Upper lobe of right lung (tissue), 1 donor: ENCODE measurements at regions not wholly inside any gene's neighbourhood (a gene's known extent, or its start where the extent isn't known, plus 50 kb on each side); places are given as distances from the start of the nearest gene placed in this dataset.

Source experiments
- ATAC-seq: fragments of 200-7000 bp; cut with Tn5 transposase; one replicate; pipeline ENCODE4 v1.9.1; 2020; ENCODE audit warnings: mild to moderate bottlenecking, moderate library complexity
- DNase-seq: peaks from one replicate; pipeline ENCODE4 v3.0.0-alpha.2; 2020
- H3K27ac ChIP-seq: fragments of 200-600 bp; one replicate; pipeline ENCODE4 v1.8.0; 2022
- H3K27me3 ChIP-seq: fragments of 200-600 bp; one replicate; pipeline ENCODE4 v1.8.0; 2022; ENCODE audit warnings: mild to moderate bottlenecking
- H3K36me3 ChIP-seq: fragments of 200-600 bp; one replicate; pipeline ENCODE4 v1.8.0; 2022
- H3K4me1 ChIP-seq: fragments of 200-600 bp; one replicate; pipeline ENCODE4 v1.8.0; 2022
- H3K4me3 ChIP-seq: fragments of 200-600 bp; one replicate; pipeline ENCODE4 v1.8.0; 2022; ENCODE audit warnings: mild to moderate bottlenecking
- H3K9me3 ChIP-seq: fragments of 200-600 bp; one replicate; pipeline ENCODE4 v1.8.0; 2022
- intact Hi-C: fragments of 100-400 bp; cut with DNase I; formaldehyde crosslinking; loops from one replicate; pipeline ENCODE4 v1.11.0; 2022
- TF ChIP-seq, protein P1 (sequence below): fragments of 200-600 bp; IDR thresholded peaks from one replicate; pipeline ENCODE4 v1.8.0; 2022; ENCODE audit warnings: antibody characterized with exemption
- donor health status: DM: no; HTN: yes; CAD: no; lungs with severe emphysema.

DNA sequence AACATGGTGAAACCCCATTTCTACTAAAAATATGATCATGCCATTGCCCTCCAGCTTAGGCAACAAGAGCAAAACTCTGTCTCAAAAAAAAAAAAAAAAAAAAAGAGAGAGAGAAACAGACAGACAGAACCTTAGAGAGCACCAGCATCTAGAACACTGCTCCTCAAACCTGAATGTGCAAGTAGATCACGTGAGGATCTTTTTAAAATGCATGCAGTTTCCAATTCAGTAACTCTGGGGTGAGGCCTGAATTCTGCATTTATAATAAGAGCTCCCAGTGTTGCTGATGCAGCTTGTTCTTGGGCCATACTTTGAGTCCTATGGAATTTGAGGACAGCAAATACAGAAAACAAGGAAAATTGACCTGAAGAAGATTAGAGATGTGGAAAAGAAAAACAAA, 218.3 kb downstream of the ALDH8A1 start:
- intact Hi-C loops: no loop called here
- H3K27ac ChIP-seq: no peak overlapping the region
- H3K4me1 ChIP-seq: no peaks in the 10 kb centered on the region
- no peak overlapping the region for H3K4me3 ChIP-seq
- ATAC-seq (no peak), DNase-seq (no peak)
- TF ChIP-seq, protein P1, sequence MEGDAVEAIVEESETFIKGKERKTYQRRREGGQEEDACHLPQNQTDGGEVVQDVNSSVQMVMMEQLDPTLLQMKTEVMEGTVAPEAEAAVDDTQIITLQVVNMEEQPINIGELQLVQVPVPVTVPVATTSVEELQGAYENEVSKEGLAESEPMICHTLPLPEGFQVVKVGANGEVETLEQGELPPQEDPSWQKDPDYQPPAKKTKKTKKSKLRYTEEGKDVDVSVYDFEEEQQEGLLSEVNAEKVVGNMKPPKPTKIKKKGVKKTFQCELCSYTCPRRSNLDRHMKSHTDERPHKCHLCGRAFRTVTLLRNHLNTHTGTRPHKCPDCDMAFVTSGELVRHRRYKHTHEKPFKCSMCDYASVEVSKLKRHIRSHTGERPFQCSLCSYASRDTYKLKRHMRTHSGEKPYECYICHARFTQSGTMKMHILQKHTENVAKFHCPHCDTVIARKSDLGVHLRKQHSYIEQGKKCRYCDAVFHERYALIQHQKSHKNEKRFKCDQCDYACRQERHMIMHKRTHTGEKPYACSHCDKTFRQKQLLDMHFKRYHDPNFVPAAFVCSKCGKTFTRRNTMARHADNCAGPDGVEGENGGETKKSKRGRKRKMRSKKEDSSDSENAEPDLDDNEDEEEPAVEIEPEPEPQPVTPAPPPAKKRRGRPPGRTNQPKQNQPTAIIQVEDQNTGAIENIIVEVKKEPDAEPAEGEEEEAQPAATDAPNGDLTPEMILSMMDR: no peak
- H3K27me3 ChIP-seq: no peaks in the 10 kb centered on the region
- H3K36me3 ChIP-seq: no peaks in the 10 kb centered on the region
- no peaks in the 10 kb centered on the region for H3K9me3 ChIP-seq

DNA sequence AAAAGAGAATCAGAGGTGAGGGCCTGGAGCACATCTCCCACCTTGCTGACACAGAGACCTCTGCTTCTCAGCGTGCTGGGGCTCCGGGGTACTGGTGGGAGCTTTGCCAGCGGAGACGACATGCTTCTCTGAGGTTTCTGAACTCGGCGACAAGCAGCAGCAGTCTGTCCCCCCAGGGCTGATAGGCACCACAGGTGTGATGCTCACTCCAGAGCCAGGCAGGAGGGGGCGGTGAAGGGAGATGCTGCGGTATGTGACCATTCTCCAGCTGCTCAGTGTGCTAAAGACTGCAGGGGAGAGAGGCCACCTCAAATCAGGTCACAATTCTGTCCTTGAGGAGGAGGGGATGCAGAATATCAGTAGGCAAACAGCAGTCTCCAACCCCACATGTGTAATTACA, 219.9 kb downstream of the ALDH8A1 start:
- Histone ChIP-seq H3K27me3 (no peaks in the 10 kb centered on the region), H3K27ac (no peak overlapping the region), H3K36me3 (no peaks in the 10 kb centered on the region), H3K4me1 (peaks cover 1% of the 10 kb centered on the region), H3K4me3 (no peak overlapping the region), H3K9me3 (no peaks in the 10 kb centered on the region)
- TF ChIP-seq, protein P1: no peak
- intact Hi-C loops: no loop called here
- ATAC-seq (no peak), DNase-seq (no peak)

DNA sequence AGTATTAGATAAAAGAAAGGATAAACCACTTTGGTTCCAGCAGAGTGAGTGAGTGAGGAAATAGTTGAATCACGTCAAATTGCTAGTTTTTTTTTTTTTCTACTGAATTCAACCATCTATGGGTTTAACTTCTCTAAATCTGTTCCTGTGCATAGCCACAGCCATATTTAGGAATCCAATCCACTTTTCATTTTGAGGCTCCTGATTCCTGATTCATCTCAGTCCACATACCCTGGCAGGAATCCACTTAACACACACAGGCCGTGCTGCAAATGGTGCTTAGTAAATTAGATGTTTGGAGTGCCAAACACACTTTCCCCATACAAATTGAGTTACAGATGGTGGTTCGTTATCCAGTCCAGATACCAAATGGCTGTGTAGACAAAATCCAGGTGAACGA, 220.3 kb downstream of the ALDH8A1 start:
- peaks cover 3% of the 10 kb centered on the region for H3K4me1 ChIP-seq
- no peak for DNase-seq
- intact Hi-C loops: no loop called here
- H3K36me3 ChIP-seq: no peaks in the 10 kb centered on the region
- H3K9me3 ChIP-seq: no peaks in the 10 kb centered on the region
- H3K4me3 ChIP-seq: no peak overlapping the region
- TF ChIP-seq, protein P1: no peak
- no peak overlapping the region for H3K27ac ChIP-seq
- no peak for ATAC-seq
- H3K27me3 ChIP-seq: no peaks in the 10 kb centered on the region

DNA sequence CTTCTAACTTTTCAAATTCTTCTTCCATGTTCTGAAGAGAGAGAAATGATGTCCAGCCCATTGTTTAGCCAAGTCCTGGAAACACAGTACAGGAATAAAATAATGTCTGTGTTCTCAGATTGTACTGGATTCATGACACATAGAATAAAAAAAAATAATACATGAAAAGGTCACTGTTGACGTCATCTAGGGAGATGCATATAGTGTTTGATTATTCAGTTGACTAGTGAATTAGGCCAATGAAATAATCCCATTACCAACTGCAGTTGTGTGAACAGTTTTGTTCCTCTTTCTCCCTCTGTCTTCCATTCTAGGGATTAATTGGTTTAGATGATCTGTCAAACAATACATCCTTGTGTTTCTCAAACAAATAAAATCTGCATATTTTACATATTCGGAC, 222.8 kb downstream of the ALDH8A1 start:
- intact Hi-C loops: no loop called here
- H3K4me1 ChIP-seq: peaks cover 9% of the 10 kb centered on the region
- H3K9me3 ChIP-seq: no peaks in the 10 kb centered on the region
- ATAC-seq (no peak), DNase-seq (no peak)
- H3K4me3 ChIP-seq: no peak overlapping the region
- TF ChIP-seq, protein P1: no peak
- no peak overlapping the region for H3K27ac ChIP-seq
- H3K36me3 ChIP-seq: no peaks in the 10 kb centered on the region
- H3K27me3 ChIP-seq: no peaks in the 10 kb centered on the region

DNA sequence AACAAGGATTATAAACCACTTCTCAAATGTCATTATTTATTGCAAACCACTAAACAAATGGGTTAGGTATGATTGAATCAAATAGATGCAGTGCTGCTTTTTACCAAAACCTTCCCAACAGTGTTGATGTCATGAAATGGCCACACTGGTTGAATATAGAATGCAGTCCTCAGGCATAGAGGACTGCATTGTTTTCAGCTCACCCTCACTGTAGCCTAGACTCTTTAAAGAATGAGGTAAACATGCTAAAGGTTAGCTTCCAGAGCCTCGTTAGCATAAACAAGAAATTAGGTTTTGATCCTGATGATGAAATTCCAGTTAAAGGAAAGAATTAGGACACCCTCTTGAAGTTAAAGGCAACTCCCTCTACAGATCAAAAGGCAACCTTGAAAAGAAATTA, 224.3 kb downstream of the ALDH8A1 start:
- TF ChIP-seq, protein P1: no peak
- H3K27me3 ChIP-seq: no peaks in the 10 kb centered on the region
- ATAC-seq (no peak), DNase-seq (no peak)
- no peak overlapping the region for H3K4me3 ChIP-seq
- intact Hi-C loops: no loop called here
- H3K9me3 ChIP-seq: no peaks in the 10 kb centered on the region
- H3K36me3 ChIP-seq: no peaks in the 10 kb centered on the region
- no peak overlapping the region for H3K27ac ChIP-seq
- peaks cover 17% of the 10 kb centered on the region for H3K4me1 ChIP-seq

DNA sequence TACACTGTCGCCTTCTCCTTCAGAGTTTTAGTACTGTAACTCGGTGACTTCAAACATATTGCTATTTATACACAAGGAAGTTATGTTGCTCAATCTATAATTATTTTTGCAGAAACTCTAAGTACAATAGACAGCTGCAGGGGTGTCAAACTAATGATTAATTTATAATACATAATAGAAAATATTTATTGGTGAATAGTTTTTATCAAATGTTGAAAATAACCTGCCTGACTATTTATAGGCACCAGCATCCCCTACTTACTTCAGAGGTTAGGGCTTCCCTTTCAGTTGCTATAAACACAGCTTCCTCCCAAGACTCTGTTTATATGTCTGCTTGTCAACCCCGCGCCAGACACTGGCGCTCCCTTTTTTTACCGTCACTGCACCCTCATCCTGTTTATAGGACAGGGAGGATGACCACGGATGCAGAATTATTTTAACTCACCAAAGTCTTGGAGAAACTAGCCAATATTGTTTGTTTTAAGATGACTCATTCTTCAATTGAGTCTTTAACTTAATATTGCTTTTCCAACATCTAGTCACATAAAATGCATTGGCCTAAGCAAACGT, 225.0 kb downstream of the ALDH8A1 start:
- peaks cover 24% of the 10 kb centered on the region for H3K4me1 ChIP-seq
- H3K4me3 ChIP-seq: no peak overlapping the region
- intact Hi-C loops: no loop called here
- DNase-seq: no peak
- ATAC-seq: peak; percentile 66
- no peaks in the 10 kb centered on the region for H3K36me3 ChIP-seq
- H3K27me3 ChIP-seq: no peaks in the 10 kb centered on the region
- TF ChIP-seq, protein P1: no peak
- no peak overlapping the region for H3K27ac ChIP-seq
- H3K9me3 ChIP-seq: no peaks in the 10 kb centered on the region
